IMR-90 (cell line): ENCODE measurements at regions not wholly inside any gene's neighbourhood (a gene's known extent, or its start where the extent isn't known, plus 50 kb on each side); places are given as distances from the start of the nearest gene placed in this dataset.

Source experiments
- ATAC-seq: fragments of 200-7000 bp; cut with Tn5 transposase; 2 replicates; pipeline ENCODE4 v1.9.1; 2020; ENCODE audit warnings: low read depth, mild to moderate bottlenecking, moderate library complexity
- BruUV-seq: library from RNA; stranded (reverse); fragments of 400-500 nt; replicated peaks from 2 replicates; lab custom pipeline; 2021; lab: Mats Ljungman, UMichigan
- CTCF ChIA-PET: fragments of 300-600 bp; formaldehyde crosslinking; extraction: SDS; loops from one replicate; lab custom pipeline; 2021; ENCODE audit warnings: antibody characterized with exemption; lab: Yijun Ruan, JAX
- POLR2A ChIA-PET: fragments of 300-600 bp; sonication (Branson Sonifier 250); formaldehyde crosslinking; loops from one replicate; lab custom pipeline; 2022; ENCODE audit warnings: antibody characterized with exemption; ENCODE audit not compliant: unreplicated experiment; lab: Charles Lee
- DNase-seq: peaks from one replicate; pipeline ENCODE4 v3.0.0; 2013
- H2AFZ ChIP-seq: replicated peaks from 2 replicates; pipeline ENCODE3; 2013; ENCODE audit warnings: low read length, mild to moderate bottlenecking; ENCODE audit not compliant: poor library complexity
- H2AK5ac ChIP-seq: 2 replicates; pipeline ENCODE4 v1.6.1; 2013; ENCODE audit warnings: low read depth, low read length, inconsistent platforms
- H2AK9ac ChIP-seq: replicated peaks from 2 replicates; pipeline ENCODE3; 2013; ENCODE audit warnings: mild to moderate bottlenecking, low read depth, low read length, moderate library complexity; ENCODE audit not compliant: poor library complexity
- H2BK120ac ChIP-seq: 2 replicates; pipeline ENCODE4 v1.6.1; 2013; ENCODE audit warnings: low read depth, low read length, inconsistent platforms
- H2BK15ac ChIP-seq: 3 replicates; pipeline ENCODE4 v1.6.1; 2013; ENCODE audit warnings: low read depth, low read length, inconsistent platforms
- H2BK20ac ChIP-seq: 2 replicates; pipeline ENCODE4 v1.6.1; 2013; ENCODE audit warnings: low read depth, mild to moderate bottlenecking, inconsistent platforms, low read length, moderate library complexity
- H2BK5ac ChIP-seq: 2 replicates; pipeline ENCODE4 v1.6.1; 2013; ENCODE audit warnings: mild to moderate bottlenecking, low read depth, low read length, inconsistent platforms; ENCODE audit not compliant: poor library complexity, severe bottlenecking
- H3K14ac ChIP-seq: replicated peaks from 2 replicates; pipeline ENCODE4 v1.6.1; 2013; ENCODE audit warnings: low read depth, low read length, inconsistent platforms
- H3K18ac ChIP-seq: 2 replicates; pipeline ENCODE4 v1.6.1; 2013; ENCODE audit warnings: low read depth, low read length, control low read depth
- H3K23ac ChIP-seq: 2 replicates; pipeline ENCODE4 v1.6.1; 2013; ENCODE audit warnings: low read depth, low read length, inconsistent platforms
- H3K27ac ChIP-seq: 2 replicates; pipeline ENCODE4 v1.5.1; 2013; ENCODE audit warnings: mild to moderate bottlenecking, control low read depth, low read length; ENCODE audit not compliant: insufficient read depth
- H3K27me3 ChIP-seq: 2 replicates; pipeline ENCODE4 v1.6.1; 2013; ENCODE audit warnings: low read length; ENCODE audit not compliant: control insufficient read depth, insufficient read depth
- H3K36me3 ChIP-seq: 2 replicates; pipeline ENCODE4 v1.6.1; 2013; ENCODE audit warnings: low read length, mixed read lengths; ENCODE audit not compliant: control insufficient read depth, insufficient read depth
- H3K4ac ChIP-seq: 2 replicates; pipeline ENCODE4 v1.6.1; 2013; ENCODE audit warnings: low read depth, low read length, inconsistent platforms
- H3K4me1 ChIP-seq: 2 replicates; pipeline ENCODE4 v1.6.1; 2013; ENCODE audit warnings: low read length, mixed read lengths; ENCODE audit not compliant: control insufficient read depth, insufficient read depth
- H3K4me2 ChIP-seq: 2 replicates; pipeline ENCODE4 v1.6.1; 2013; ENCODE audit warnings: low read depth, mild to moderate bottlenecking, control low read depth, low read length, moderate library complexity
- H3K4me3 ChIP-seq: 2 replicates; pipeline ENCODE4 v1.5.1; 2013; ENCODE audit warnings: low read depth, mild to moderate bottlenecking, control low read depth, low read length, moderate library complexity; ENCODE audit not compliant: insufficient read depth
- H3K56ac ChIP-seq: 2 replicates; pipeline ENCODE4 v1.6.1; 2013; ENCODE audit warnings: low read length, inconsistent platforms; ENCODE audit not compliant: insufficient read depth; ENCODE audit errors: extremely low read depth
- H3K79me1 ChIP-seq, 2 experiments: 2 replicates each; pipeline ENCODE4 v1.6.1; 2013; ENCODE audit warnings: low read length in 2 of 2, inconsistent platforms in 1 of 2, low read depth in 1 of 2
- H3K9ac ChIP-seq: 2 replicates; pipeline ENCODE4 v1.6.1; 2013; ENCODE audit warnings: low read depth, low read length, control low read depth
- H3K9me1 ChIP-seq: 2 replicates; pipeline ENCODE4 v1.6.1; 2013; ENCODE audit warnings: low read length, inconsistent platforms; ENCODE audit not compliant: insufficient read depth
- H3K9me3 ChIP-seq: 2 replicates; pipeline ENCODE4 v1.6.1; 2013; ENCODE audit warnings: low read length; ENCODE audit not compliant: control insufficient read depth, insufficient read depth
- H4K20me1 ChIP-seq: 2 replicates; pipeline ENCODE4 v1.6.1; 2013; ENCODE audit warnings: low read length, inconsistent platforms; ENCODE audit not compliant: insufficient read depth
- H4K5ac ChIP-seq: 2 replicates; pipeline ENCODE4 v1.6.1; 2013; ENCODE audit warnings: mild to moderate bottlenecking, low read depth, low read length, control low read depth
- H4K8ac ChIP-seq, 2 experiments: 2 replicates each; pipeline ENCODE4 v1.6.1; 2013; ENCODE audit warnings: low read depth in 2 of 2, low read length in 2 of 2, control low read depth in 1 of 2, inconsistent platforms in 1 of 2
- H4K91ac ChIP-seq: 2 replicates; pipeline ENCODE4 v1.6.1; 2013; ENCODE audit warnings: low read depth, low read length, inconsistent platforms; ENCODE audit not compliant: insufficient read depth
- MAFK ChIP-seq: IDR thresholded peaks from 2 replicates; pipeline ENCODE4 v1.6.1; 2012; ENCODE audit warnings: low read depth, low read length, improper control_type of control experiment
- WGBS, 2 experiments: methylation state at CpG; one replicate each; pipeline versions ENCODE4 v1.1.5 to v1.1.7; 2013; ENCODE audit warnings: missing lambda C conversion rate in 2 of 2; ENCODE audit not compliant: insufficient read length in 1 of 2; ENCODE audit errors: extremely low coverage in 2 of 2; 5-methylcytosine and 5-hydroxymethylcytosine counted together
- dilution Hi-C: fragments of 300-500 bp; cut with HindIII; formaldehyde crosslinking; loops from one replicate; pipeline ENCODE4 v1.14.3; 2018; ENCODE audit warnings: low sequenced_read_pairs; ENCODE audit not compliant: unreplicated experiment
- in situ Hi-C: fragments of 300-500 bp; cut with MboI; formaldehyde crosslinking; loops from 3 replicates; pipeline ENCODE4 v1.14.3; 2019; ENCODE audit warnings: low sequenced_read_pairs, inconsistent platforms, mixed read lengths
- intact Hi-C: fragments of 100-400 bp; cut with micrococcal nuclease; formaldehyde crosslinking; loops from 2 replicates; pipeline ENCODE4 v1.10.0; 2022

DNA sequence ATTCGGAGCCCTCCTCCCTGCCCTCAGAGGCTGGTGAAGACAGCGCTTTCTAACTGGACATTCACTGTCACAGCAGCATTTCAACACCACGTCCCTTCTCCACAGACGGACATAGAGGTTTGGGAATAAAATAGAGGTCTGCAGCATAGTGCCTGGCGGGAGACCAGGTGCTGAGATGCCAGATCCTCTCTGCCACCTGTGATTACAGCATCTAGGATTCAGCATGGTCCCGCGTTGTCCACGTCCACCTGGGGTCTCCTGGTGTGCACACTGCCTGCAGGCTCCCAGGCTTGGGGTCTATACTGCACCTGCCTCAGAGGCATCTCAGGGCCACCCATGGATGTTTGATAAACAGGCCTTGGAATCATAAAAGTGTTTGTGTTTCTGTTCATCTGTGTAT, 175.5 kb downstream of the TMEM18 start:
- Histone ChIP-seq H2BK20ac (no peak overlapping the region), H4K8ac (no peak overlapping the region), H4K20me1 (no peaks in the 10 kb centered on the region), H3K4ac (no peak overlapping the region), H3K27ac (no peak overlapping the region), H2BK15ac (no peak overlapping the region), H3K79me1 (no peaks in the 10 kb centered on the region), H3K56ac (no peak overlapping the region), H3K18ac (no peak overlapping the region), H3K4me3 (no peak overlapping the region), H2AK5ac (no peak overlapping the region), H3K14ac (no peak overlapping the region), H3K36me3 (no peaks in the 10 kb centered on the region), H3K9me1 (no peaks in the 10 kb centered on the region), H3K4me1 (no peaks in the 10 kb centered on the region), H2BK120ac (no peak overlapping the region), H2BK5ac (no peak overlapping the region), H3K23ac (no peak overlapping the region), H3K9ac (no peak overlapping the region), H4K5ac (no peak overlapping the region), H2AK9ac (no peak overlapping the region), H2AFZ (no peak overlapping the region), H4K91ac (no peak overlapping the region), H3K27me3 (no peaks in the 10 kb centered on the region), H3K4me2 (no peak overlapping the region), H3K9me3 (peaks cover 47% of the 10 kb centered on the region)
- ATAC-seq = no peak
- WGBS, 2 experiments = 90% methylated on average over 2 of the region's 8 CpGs; no CpG with 5 or more reads in 1 of the 2 experiments
- intact Hi-C loops = no loop called here
- BruUV-seq = no TSS peak
- no peak for TF ChIP-seq MAFK
- in situ Hi-C loops = no loop called here
- dilution Hi-C loops = no loop called here
- no peak for DNase-seq
- CTCF ChIA-PET = interaction anchor here (0.6 kb wide), 1 partner anchor 184 kb away, joined by 3 read pairs; no protein-coding TSS in a partner anchor
- POLR2A ChIA-PET = no interaction called here
